ENCODE measurements at regions not wholly inside any gene's neighbourhood (a gene's known extent, or its start where the extent isn't known, plus 50 kb on each side); places are given as distances from the start of the nearest gene placed in this dataset.

DNA sequence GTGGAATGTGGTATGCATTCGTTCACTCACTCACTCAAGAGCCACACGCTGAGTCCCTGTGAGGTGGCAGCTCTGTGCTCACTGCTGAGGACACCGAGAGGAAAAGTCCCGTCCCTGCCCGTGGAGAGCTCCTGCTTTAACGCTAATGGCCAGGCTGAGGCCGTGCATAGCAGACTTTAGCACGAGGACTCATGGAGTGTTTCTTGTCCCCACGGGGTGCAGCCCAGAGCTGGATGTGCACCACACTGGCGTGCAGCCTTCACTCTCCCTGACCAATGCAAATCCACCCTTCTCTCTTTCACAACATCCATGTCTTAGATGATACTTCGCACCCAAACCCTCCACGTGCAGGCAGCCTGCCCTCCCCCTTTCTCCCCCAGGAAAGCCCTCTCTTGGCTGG is 159.6 kb upstream of the ZNF536 start (continued):
- TF ChIP-seq, protein P1, sequence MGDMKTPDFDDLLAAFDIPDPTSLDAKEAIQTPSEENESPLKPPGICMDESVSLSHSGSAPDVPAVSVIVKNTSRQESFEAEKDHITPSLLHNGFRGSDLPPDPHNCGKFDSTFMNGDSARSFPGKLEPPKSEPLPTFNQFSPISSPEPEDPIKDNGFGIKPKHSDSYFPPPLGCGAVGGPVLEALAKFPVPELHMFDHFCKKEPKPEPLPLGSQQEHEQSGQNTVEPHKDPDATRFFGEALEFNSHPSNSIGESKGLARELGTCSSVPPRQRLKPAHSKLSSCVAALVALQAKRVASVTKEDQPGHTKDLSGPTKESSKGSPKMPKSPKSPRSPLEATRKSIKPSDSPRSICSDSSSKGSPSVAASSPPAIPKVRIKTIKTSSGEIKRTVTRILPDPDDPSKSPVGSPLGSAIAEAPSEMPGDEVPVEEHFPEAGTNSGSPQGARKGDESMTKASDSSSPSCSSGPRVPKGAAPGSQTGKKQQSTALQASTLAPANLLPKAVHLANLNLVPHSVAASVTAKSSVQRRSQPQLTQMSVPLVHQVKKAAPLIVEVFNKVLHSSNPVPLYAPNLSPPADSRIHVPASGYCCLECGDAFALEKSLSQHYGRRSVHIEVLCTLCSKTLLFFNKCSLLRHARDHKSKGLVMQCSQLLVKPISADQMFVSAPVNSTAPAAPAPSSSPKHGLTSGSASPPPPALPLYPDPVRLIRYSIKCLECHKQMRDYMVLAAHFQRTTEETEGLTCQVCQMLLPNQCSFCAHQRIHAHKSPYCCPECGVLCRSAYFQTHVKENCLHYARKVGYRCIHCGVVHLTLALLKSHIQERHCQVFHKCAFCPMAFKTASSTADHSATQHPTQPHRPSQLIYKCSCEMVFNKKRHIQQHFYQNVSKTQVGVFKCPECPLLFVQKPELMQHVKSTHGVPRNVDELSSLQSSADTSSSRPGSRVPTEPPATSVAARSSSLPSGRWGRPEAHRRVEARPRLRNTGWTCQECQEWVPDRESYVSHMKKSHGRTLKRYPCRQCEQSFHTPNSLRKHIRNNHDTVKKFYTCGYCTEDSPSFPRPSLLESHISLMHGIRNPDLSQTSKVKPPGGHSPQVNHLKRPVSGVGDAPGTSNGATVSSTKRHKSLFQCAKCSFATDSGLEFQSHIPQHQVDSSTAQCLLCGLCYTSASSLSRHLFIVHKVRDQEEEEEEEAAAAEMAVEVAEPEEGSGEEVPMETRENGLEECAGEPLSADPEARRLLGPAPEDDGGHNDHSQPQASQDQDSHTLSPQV (IDR thresholded peaks at IDR 0.05), result no peak
- no peak for TF ChIP-seq BCL11A (IDR thresholded peaks at IDR 0.05; ENCODE audit: low read depth, low read length)
- TF ChIP-seq SUPT20H (IDR thresholded peaks at IDR 0.05; ENCODE audit: borderline replicate concordance, control insufficient read depth, low read depth, low read length), result no peak
- TF ChIP-seq, protein P2, sequence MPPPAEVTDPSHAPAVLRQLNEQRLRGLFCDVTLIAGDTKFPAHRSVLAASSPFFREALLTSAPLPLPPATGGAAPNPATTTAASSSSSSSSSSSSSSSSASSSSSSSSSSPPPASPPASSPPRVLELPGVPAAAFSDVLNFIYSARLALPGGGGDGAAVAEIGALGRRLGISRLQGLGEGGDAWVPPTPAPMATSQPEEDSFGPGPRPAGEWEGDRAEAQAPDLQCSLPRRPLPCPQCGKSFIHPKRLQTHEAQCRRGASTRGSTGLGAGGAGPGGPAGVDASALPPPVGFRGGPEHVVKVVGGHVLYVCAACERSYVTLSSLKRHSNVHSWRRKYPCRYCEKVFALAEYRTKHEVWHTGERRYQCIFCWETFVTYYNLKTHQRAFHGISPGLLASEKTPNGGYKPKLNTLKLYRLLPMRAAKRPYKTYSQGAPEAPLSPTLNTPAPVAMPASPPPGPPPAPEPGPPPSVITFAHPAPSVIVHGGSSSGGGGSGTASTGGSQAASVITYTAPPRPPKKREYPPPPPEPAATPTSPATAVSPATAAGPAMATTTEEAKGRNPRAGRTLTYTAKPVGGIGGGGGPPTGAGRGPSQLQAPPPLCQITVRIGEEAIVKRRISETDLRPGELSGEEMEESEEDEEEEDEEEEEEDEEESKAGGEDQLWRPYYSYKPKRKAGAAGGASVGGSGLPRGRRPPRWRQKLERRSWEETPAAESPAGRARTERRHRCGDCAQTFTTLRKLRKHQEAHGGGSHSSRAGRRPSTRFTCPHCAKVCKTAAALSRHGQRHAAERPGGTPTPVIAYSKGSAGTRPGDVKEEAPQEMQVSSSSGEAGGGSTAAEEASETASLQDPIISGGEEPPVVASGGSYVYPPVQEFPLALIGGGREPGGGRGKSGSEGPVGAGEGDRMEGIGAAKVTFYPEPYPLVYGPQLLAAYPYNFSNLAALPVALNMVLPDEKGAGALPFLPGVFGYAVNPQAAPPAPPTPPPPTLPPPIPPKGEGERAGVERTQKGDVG (CRISPR knock-in tag; IDR thresholded peaks at IDR 0.05), result no peak
- TF ChIP-seq, protein P3, sequence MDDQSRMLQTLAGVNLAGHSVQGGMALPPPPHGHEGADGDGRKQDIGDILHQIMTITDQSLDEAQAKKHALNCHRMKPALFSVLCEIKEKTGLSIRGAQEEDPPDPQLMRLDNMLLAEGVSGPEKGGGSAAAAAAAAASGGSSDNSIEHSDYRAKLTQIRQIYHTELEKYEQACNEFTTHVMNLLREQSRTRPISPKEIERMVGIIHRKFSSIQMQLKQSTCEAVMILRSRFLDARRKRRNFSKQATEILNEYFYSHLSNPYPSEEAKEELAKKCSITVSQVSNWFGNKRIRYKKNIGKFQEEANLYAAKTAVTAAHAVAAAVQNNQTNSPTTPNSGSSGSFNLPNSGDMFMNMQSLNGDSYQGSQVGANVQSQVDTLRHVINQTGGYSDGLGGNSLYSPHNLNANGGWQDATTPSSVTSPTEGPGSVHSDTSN (IDR thresholded peaks at IDR 0.05; ENCODE audit: insufficient replicate concordance, low read depth, low read length), result no peak
- TF ChIP-seq PAX5 (IDR thresholded peaks at IDR 0.05; ENCODE audit: borderline replicate concordance, low read depth, low read length), result no peak
- TF ChIP-seq, protein P4, sequence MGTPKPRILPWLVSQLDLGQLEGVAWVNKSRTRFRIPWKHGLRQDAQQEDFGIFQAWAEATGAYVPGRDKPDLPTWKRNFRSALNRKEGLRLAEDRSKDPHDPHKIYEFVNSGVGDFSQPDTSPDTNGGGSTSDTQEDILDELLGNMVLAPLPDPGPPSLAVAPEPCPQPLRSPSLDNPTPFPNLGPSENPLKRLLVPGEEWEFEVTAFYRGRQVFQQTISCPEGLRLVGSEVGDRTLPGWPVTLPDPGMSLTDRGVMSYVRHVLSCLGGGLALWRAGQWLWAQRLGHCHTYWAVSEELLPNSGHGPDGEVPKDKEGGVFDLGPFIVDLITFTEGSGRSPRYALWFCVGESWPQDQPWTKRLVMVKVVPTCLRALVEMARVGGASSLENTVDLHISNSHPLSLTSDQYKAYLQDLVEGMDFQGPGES (IDR thresholded peaks at IDR 0.05), result no peak
- TF ChIP-seq, protein P5, sequence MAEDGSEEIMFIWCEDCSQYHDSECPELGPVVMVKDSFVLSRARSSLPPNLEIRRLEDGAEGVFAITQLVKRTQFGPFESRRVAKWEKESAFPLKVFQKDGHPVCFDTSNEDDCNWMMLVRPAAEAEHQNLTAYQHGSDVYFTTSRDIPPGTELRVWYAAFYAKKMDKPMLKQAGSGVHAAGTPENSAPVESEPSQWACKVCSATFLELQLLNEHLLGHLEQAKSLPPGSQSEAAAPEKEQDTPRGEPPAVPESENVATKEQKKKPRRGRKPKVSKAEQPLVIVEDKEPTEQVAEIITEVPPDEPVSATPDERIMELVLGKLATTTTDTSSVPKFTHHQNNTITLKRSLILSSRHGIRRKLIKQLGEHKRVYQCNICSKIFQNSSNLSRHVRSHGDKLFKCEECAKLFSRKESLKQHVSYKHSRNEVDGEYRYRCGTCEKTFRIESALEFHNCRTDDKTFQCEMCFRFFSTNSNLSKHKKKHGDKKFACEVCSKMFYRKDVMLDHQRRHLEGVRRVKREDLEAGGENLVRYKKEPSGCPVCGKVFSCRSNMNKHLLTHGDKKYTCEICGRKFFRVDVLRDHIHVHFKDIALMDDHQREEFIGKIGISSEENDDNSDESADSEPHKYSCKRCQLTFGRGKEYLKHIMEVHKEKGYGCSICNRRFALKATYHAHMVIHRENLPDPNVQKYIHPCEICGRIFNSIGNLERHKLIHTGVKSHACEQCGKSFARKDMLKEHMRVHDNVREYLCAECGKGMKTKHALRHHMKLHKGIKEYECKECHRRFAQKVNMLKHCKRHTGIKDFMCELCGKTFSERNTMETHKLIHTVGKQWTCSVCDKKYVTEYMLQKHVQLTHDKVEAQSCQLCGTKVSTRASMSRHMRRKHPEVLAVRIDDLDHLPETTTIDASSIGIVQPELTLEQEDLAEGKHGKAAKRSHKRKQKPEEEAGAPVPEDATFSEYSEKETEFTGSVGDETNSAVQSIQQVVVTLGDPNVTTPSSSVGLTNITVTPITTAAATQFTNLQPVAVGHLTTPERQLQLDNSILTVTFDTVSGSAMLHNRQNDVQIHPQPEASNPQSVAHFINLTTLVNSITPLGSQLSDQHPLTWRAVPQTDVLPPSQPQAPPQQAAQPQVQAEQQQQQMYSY (CRISPR knock-in tag; IDR thresholded peaks at IDR 0.05), result no peak
